ENCODE measurements at regions not wholly inside any gene's neighbourhood (a gene's known extent, or its start where the extent isn't known, plus 50 kb on each side); places are given as distances from the start of the nearest gene placed in this dataset.

DNA sequence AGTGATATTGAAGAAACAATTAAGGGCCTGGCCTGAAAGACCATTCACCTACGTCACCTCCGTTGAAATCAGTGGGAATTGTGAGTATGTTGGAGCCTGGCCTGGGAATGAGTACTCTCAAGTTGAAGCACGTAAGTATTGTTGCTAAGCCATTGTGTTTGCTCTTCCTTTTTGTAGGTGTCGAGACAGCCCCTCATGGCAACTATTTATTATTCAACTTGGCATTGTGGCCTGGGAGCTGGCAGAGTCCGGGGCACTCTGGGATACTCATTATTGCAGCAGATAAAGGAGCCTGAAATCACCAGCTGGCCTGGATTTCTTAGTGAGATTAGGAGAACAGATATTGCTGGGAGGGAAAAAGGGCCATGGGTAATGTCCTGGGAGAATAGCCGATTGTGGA, 147.4 kb downstream of the C12orf75 start:
- TF ChIP-seq, protein P1, sequence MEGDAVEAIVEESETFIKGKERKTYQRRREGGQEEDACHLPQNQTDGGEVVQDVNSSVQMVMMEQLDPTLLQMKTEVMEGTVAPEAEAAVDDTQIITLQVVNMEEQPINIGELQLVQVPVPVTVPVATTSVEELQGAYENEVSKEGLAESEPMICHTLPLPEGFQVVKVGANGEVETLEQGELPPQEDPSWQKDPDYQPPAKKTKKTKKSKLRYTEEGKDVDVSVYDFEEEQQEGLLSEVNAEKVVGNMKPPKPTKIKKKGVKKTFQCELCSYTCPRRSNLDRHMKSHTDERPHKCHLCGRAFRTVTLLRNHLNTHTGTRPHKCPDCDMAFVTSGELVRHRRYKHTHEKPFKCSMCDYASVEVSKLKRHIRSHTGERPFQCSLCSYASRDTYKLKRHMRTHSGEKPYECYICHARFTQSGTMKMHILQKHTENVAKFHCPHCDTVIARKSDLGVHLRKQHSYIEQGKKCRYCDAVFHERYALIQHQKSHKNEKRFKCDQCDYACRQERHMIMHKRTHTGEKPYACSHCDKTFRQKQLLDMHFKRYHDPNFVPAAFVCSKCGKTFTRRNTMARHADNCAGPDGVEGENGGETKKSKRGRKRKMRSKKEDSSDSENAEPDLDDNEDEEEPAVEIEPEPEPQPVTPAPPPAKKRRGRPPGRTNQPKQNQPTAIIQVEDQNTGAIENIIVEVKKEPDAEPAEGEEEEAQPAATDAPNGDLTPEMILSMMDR (conservative IDR thresholded peaks at IDR 0.05 in 1 of 2, IDR thresholded peaks at IDR 0.05 in 1 of 2; ENCODE audit: low read depth in 1 of 2, low read length in 2 of 2), result no peak
- TF ChIP-seq EZH2 (IDR thresholded peaks at IDR 0.05; ENCODE audit: low read length, missing control alignments), result no peak

All from fibroblast of lung (primary cell).